ENCODE measurements at regions not wholly inside any gene's neighbourhood (a gene's known extent, or its start where the extent isn't known, plus 50 kb on each side); places are given as distances from the start of the nearest gene placed in this dataset.

DNA sequence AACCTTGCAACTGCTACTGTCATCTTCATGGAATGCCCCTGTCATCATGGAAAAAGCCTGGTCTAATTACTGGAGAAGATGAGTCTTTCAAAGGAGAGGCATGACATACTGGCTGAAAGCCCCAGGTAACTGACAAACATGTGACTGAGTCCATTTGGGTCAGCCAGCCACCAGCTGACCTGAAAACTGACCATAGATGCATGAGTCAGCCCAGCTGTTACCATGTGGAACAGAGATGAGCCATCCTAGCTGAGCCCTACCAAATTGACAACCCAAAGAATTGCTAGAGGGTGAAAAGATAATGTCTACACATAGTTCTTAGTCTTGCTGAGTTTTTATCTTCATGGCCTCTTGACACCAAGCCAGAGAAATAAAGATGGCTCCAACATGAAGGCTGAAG, 311.8 kb downstream of the UTP18 start:
- DNase-seq = no peak

Data from activated CD4-positive, alpha-beta T cell treated with anti-CD3 and anti-CD28 coated beads, Interleukin-2, amount 50 U/mL, for 4 hours (primary cell).